ENCODE measurements at regions not wholly inside any gene's neighbourhood (a gene's known extent, or its start where the extent isn't known, plus 50 kb on each side); places are given as distances from the start of the nearest gene placed in this dataset.

DNA sequence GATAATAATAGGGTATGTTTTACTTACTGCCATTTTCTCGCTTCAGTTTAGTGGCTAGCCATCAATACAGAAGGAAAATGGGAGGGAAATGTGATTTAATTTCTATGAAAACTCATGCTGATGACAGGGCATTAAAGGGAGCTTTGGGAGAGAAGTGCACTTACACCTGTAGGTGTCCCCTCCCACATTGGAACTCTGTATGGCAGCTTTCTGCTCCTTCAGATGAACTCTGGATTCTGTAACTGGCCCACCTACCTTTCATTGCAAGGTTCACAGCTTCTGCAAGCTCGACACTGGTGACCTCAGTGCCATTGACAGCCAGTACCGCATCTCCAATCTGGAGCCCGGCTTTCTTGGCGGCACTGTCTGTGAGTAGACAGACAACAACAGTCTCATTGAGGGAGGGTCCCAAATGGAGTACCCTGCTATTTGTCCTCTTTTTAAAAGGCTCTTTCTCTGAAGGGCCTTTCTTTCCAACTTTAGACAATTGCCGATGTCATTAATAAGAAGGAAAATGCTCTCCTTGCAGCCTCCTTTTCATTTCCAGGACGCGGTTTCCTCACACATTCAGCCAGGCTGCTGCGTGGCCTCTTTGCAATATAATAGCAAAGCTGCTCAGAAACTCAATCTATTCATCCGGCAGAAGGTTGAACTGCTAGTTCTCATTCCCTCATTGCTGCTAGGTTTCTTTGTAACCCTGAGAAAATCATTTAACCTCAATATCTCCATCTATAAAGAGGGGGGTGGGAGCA lies 63.6 kb downstream of the NUDT12 start:
- TF ChIP-seq, protein P1, sequence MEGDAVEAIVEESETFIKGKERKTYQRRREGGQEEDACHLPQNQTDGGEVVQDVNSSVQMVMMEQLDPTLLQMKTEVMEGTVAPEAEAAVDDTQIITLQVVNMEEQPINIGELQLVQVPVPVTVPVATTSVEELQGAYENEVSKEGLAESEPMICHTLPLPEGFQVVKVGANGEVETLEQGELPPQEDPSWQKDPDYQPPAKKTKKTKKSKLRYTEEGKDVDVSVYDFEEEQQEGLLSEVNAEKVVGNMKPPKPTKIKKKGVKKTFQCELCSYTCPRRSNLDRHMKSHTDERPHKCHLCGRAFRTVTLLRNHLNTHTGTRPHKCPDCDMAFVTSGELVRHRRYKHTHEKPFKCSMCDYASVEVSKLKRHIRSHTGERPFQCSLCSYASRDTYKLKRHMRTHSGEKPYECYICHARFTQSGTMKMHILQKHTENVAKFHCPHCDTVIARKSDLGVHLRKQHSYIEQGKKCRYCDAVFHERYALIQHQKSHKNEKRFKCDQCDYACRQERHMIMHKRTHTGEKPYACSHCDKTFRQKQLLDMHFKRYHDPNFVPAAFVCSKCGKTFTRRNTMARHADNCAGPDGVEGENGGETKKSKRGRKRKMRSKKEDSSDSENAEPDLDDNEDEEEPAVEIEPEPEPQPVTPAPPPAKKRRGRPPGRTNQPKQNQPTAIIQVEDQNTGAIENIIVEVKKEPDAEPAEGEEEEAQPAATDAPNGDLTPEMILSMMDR (IDR thresholded peaks at IDR 0.05): no peak
- TF ChIP-seq POLR2A (IDR thresholded peaks at IDR 0.05): no peak

Measured in prostate gland (tissue), 2 donors.